ENCODE measurements at regions not wholly inside any gene's neighbourhood (a gene's known extent, or its start where the extent isn't known, plus 50 kb on each side); places are given as distances from the start of the nearest gene placed in this dataset.

GRCh38 chrX:138349351-138349750 is 362.2 kb downstream of the FGF13 start (continued):
- no peak for TF ChIP-seq ZNF610 (tag by site-specific recombination; IDR thresholded peaks at IDR 0.05; ENCODE audit: borderline replicate concordance)
- TF ChIP-seq GFI1B (tag by site-specific recombination; IDR thresholded peaks at IDR 0.05): no peak
- no peak for TF ChIP-seq PBX3 (CRISPR knock-in tag; IDR thresholded peaks at IDR 0.05)
- no peak for TF ChIP-seq ZNF596 (tag by site-specific recombination; IDR thresholded peaks at IDR 0.05)
- no peak for TF ChIP-seq ZNF19 (tag by site-specific recombination; IDR thresholded peaks at IDR 0.05; ENCODE audit: low read depth)
- TF ChIP-seq ZNF660 (tag by site-specific recombination; IDR thresholded peaks at IDR 0.05): no peak
- TF ChIP-seq ZNF670 (tag by site-specific recombination; IDR thresholded peaks at IDR 0.05; ENCODE audit: low read depth): no peak

GRCh38 chrX:138378876-138379275 is 332.6 kb downstream of the FGF13 start:
- Histone ChIP-seq H3K27ac (ENCODE audit: extremely low read depth, low read depth, low read length) (no peak overlapping the region), H3K4me3 (ENCODE audit: low read depth, low read length) (no peak overlapping the region), H3K36me3 (ENCODE audit: control insufficient read depth in 2 of 2, insufficient read depth in 1 of 2, low read length in 2 of 2) (no peaks in the 10 kb centered on the region), H3K9me3 (ENCODE audit: control insufficient read depth, insufficient read depth, low read depth, low read length) (no peaks in the 10 kb centered on the region; the same call in 1 of the 2 replicates), H3K4me1 (ENCODE audit: control insufficient read depth, insufficient read depth, low read length) (no peaks in the 10 kb centered on the region)
- CTCF ChIA-PET: no interaction called here
- POLR2A ChIA-PET: no interaction called here
- TF ChIP-seq TRIM28 (IDR thresholded peaks at IDR 0.05; ENCODE audit: borderline replicate concordance, low read length) (no peak), ZFP69B (tag by site-specific recombination; IDR thresholded peaks at IDR 0.05) (no peak), TCF7L2 (IDR thresholded peaks at IDR 0.05; ENCODE audit: borderline replicate concordance, low read depth, low read length) (no peak), ZBTB8A (tag by site-specific recombination; IDR thresholded peaks at IDR 0.05) (no peak), KLF16 (tag by site-specific recombination; IDR thresholded peaks at IDR 0.05) (no peak), ZNF488 (tag by site-specific recombination; IDR thresholded peaks at IDR 0.05) (no peak), ZNF704 (tag by site-specific recombination; IDR thresholded peaks at IDR 0.05) (no peak)

GRCh38 chrX:138408101-138408500 is 303.4 kb downstream of the FGF13 start:
- no peaks in the 10 kb centered on the region for H3K9me3 ChIP-seq (ENCODE audit: control insufficient read depth, insufficient read depth, low read depth, low read length)
- TF ChIP-seq ZNF2 (tag by site-specific recombination; IDR thresholded peaks at IDR 0.05) (no peak), ZNF211 (tag by site-specific recombination; IDR thresholded peaks at IDR 0.05; ENCODE audit: low read depth) (no peak), ZNF174 (tag by site-specific recombination; IDR thresholded peaks at IDR 0.05) (no peak), ZNF585B (tag by site-specific recombination; IDR thresholded peaks at IDR 0.05) (no peak), ZNF548 (tag by site-specific recombination; IDR thresholded peaks at IDR 0.05) (no peak), ZNF768 (tag by site-specific recombination; IDR thresholded peaks at IDR 0.05) (no peak), ZNF677 (tag by site-specific recombination; IDR thresholded peaks at IDR 0.05) (no peak), ZNF341 (tag by site-specific recombination; IDR thresholded peaks at IDR 0.05; ENCODE audit: low read depth) (no peak), ZNF121 (tag by site-specific recombination; IDR thresholded peaks at IDR 0.05) (no peak), BCL11A (tag by site-specific recombination; IDR thresholded peaks at IDR 0.05; ENCODE audit: low read depth) (no peak), ZNF132 (tag by site-specific recombination; IDR thresholded peaks at IDR 0.05; ENCODE audit: borderline replicate concordance) (no peak), ZNF239 (tag by site-specific recombination; IDR thresholded peaks at IDR 0.05) (no peak), ZNF175 (tag by site-specific recombination; IDR thresholded peaks at IDR 0.05) (no peak)
- H3K4me3 ChIP-seq (ENCODE audit: low read depth, low read length): no peak overlapping the region
- H3K36me3 ChIP-seq (ENCODE audit: control insufficient read depth in 2 of 2, insufficient read depth in 1 of 2, low read length in 2 of 2): no peaks in the 10 kb centered on the region
- POLR2A ChIA-PET: no interaction called here
- CTCF ChIA-PET: no interaction called here
- no peaks in the 10 kb centered on the region for H3K4me1 ChIP-seq (ENCODE audit: control insufficient read depth, insufficient read depth, low read length)
- H3K27ac ChIP-seq (ENCODE audit: extremely low read depth, low read depth, low read length): no peak overlapping the region
